BLaER1 (cell line): ENCODE measurements at regions not wholly inside any gene's neighbourhood (a gene's known extent, or its start where the extent isn't known, plus 50 kb on each side); places are given as distances from the start of the nearest gene placed in this dataset.
"Not testable (repeated sequence)": the region's sequence is repeated elsewhere in the genome, so short reads cannot be mapped to it uniquely, and the experiment has no call there.

ENCODE experiments used
- H3K27ac ChIP-seq: shearing (Covaris generic); formaldehyde crosslinking; 2 replicates; pipeline ENCODE4 v1.8.1; 2022
- H3K27me3 ChIP-seq: shearing (Covaris generic); formaldehyde crosslinking; 2 replicates; pipeline ENCODE4 v1.8.1; 2022
- H3K36me3 ChIP-seq: shearing (Covaris generic); formaldehyde crosslinking; 2 replicates; pipeline ENCODE4 v1.8.1; 2022
- H3K4me1 ChIP-seq: shearing (Covaris generic); formaldehyde crosslinking; 2 replicates; pipeline ENCODE4 v1.8.1; 2022
- H3K4me2 ChIP-seq: shearing (Covaris generic); formaldehyde crosslinking; 2 replicates; pipeline ENCODE4 v1.8.1; 2022
- H3K4me3 ChIP-seq: shearing (Covaris generic); formaldehyde crosslinking; 2 replicates; pipeline ENCODE4 v1.8.1; 2022
- H3K9ac ChIP-seq: shearing (Covaris generic); formaldehyde crosslinking; 2 replicates; pipeline ENCODE4 v1.8.1; 2022
- H3K9me3 ChIP-seq: shearing (Covaris generic); formaldehyde crosslinking; 2 replicates; pipeline ENCODE4 v1.8.1; 2022
- H4K20me1 ChIP-seq: shearing (Covaris generic); formaldehyde crosslinking; 2 replicates; pipeline ENCODE4 v1.8.1; 2022
- Cebpa-rat ChIP-seq: shearing (Covaris generic); IDR thresholded peaks from 2 replicates; pipeline ENCODE4 v1.8.1; 2022

GRCh38 chr1:29756498-29756897, 520.2 kb downstream of the PTPRU start:
- no peaks in the 10 kb centered on the region for H3K36me3 ChIP-seq
- H3K27ac ChIP-seq, result no peak overlapping the region
- H4K20me1 ChIP-seq, result peaks cover 10% of the 10 kb centered on the region; the same call in 1 of the 2 replicates
- no peak for TF ChIP-seq Cebpa-rat
- H3K4me2 ChIP-seq, result no peak overlapping the region
- no peaks in the 10 kb centered on the region for H3K27me3 ChIP-seq
- no peaks in the 10 kb centered on the region for H3K4me1 ChIP-seq
- no peak overlapping the region for H3K4me3 ChIP-seq
- no peak overlapping the region for H3K9ac ChIP-seq
- H3K9me3 ChIP-seq, result no peaks in the 10 kb centered on the region

- Histone ChIP-seq H3K9ac (no peak overlapping the region), H3K9me3 (no peaks in the 10 kb centered on the region), H3K4me1 (no peaks in the 10 kb centered on the region), H3K4me2 (no peak overlapping the region), H3K36me3 (no peaks in the 10 kb centered on the region), H3K27me3 (no peaks in the 10 kb centered on the region), H3K27ac (no peak overlapping the region), H4K20me1 (peaks cover 10% of the 10 kb centered on the region; the same call in 1 of the 2 replicates), H3K4me3 (no peak overlapping the region)
- no peak for TF ChIP-seq Cebpa-rat
Measured at GRCh38 chr1:29756085-29756484, 519.8 kb downstream of the PTPRU start.

GRCh38 chr1:29755412-29756015, 519.2 kb downstream of the PTPRU start:
- H3K4me2 ChIP-seq, H3K4me3 ChIP-seq, H3K9ac ChIP-seq, H3K9me3 ChIP-seq, H3K4me1 ChIP-seq, H3K27me3 ChIP-seq, H3K36me3 ChIP-seq, H3K27ac ChIP-seq, H4K20me1 ChIP-seq: not testable (repeated sequence)

GRCh38 chr1:29754573-29755375, 518.5 kb downstream of the PTPRU start:
- no peak overlapping the region for H3K4me3 ChIP-seq
- peaks cover 10% of the 10 kb centered on the region; the same call in 1 of the 2 replicates for H4K20me1 ChIP-seq
- no peaks in the 10 kb centered on the region for H3K4me1 ChIP-seq
- no peaks in the 10 kb centered on the region for H3K27me3 ChIP-seq
- TF ChIP-seq Cebpa-rat, result no peak
- no peak overlapping the region for H3K9ac ChIP-seq
- no peak overlapping the region for H3K27ac ChIP-seq
- H3K4me2 ChIP-seq, result no peak overlapping the region
- no peaks in the 10 kb centered on the region for H3K9me3 ChIP-seq
- no peaks in the 10 kb centered on the region for H3K36me3 ChIP-seq

- TF ChIP-seq Cebpa-rat, result no peak
- no peak overlapping the region for H3K4me3 ChIP-seq
- no peaks in the 10 kb centered on the region for H3K36me3 ChIP-seq
Measured at GRCh38 chr1:29753771-29754572, 517.6 kb downstream of the PTPRU start.

GRCh38 chr1:29753244-29753643, 516.9 kb downstream of the PTPRU start:
- Histone ChIP-seq H3K4me2 (no peak overlapping the region), H3K4me3 (no peak overlapping the region), H3K27me3 (no peaks in the 10 kb centered on the region), H4K20me1 (peaks cover 10% of the 10 kb centered on the region; the same call in 1 of the 2 replicates), H3K27ac (no peak overlapping the region), H3K9me3 (no peaks in the 10 kb centered on the region), H3K4me1 (no peaks in the 10 kb centered on the region), H3K9ac (no peak overlapping the region), H3K36me3 (no peaks in the 10 kb centered on the region)
- TF ChIP-seq Cebpa-rat, result no peak

More at GRCh38 chr1:29753771-29754572, 517.6 kb downstream of the PTPRU start:
- Histone ChIP-seq H3K27me3 (no peaks in the 10 kb centered on the region), H3K9me3 (no peaks in the 10 kb centered on the region), H4K20me1 (peaks cover 10% of the 10 kb centered on the region; the same call in 1 of the 2 replicates), H3K4me2 (no peak overlapping the region), H3K4me1 (no peaks in the 10 kb centered on the region), H3K9ac (no peak overlapping the region), H3K27ac (no peak overlapping the region)

- TF ChIP-seq Cebpa-rat, result no peak
- H3K27me3 ChIP-seq, result no peaks in the 10 kb centered on the region
Measured at GRCh38 chr1:29752141-29752540, 515.8 kb downstream of the PTPRU start.

GRCh38 chr1:29749024-29749945, 513.0 kb downstream of the PTPRU start:
- Histone ChIP-seq H3K9me3 (no peaks in the 10 kb centered on the region), H3K9ac (no peak overlapping the region), H3K4me2 (no peak overlapping the region), H3K27me3 (no peaks in the 10 kb centered on the region), H3K36me3 (no peaks in the 10 kb centered on the region), H3K4me1 (no peaks in the 10 kb centered on the region), H3K27ac (no peak overlapping the region), H3K4me3 (no peak overlapping the region), H4K20me1 (peaks cover 17% of the 10 kb centered on the region; the same call in 1 of the 2 replicates)
- no peak for TF ChIP-seq Cebpa-rat

More at GRCh38 chr1:29752141-29752540, 515.8 kb downstream of the PTPRU start:
- H4K20me1 ChIP-seq, result peaks cover 10% of the 10 kb centered on the region; the same call in 1 of the 2 replicates
- no peak overlapping the region for H3K9ac ChIP-seq
- no peak overlapping the region for H3K4me2 ChIP-seq
- no peaks in the 10 kb centered on the region for H3K36me3 ChIP-seq
- no peaks in the 10 kb centered on the region for H3K4me1 ChIP-seq
- H3K4me3 ChIP-seq, result no peak overlapping the region
- H3K9me3 ChIP-seq, result no peaks in the 10 kb centered on the region
- H3K27ac ChIP-seq, result no peak overlapping the region

GRCh38 chr1:29747196-29747595, 510.9 kb downstream of the PTPRU start:
- Histone ChIP-seq H3K4me1 (no peaks in the 10 kb centered on the region), H3K27me3 (no peaks in the 10 kb centered on the region), H4K20me1 (peaks cover 7% of the 10 kb centered on the region; the same call in 1 of the 2 replicates), H3K4me3 (no peak overlapping the region), H3K36me3 (no peaks in the 10 kb centered on the region), H3K27ac (no peak overlapping the region), H3K9ac (no peak overlapping the region), H3K4me2 (no peak overlapping the region), H3K9me3 (no peaks in the 10 kb centered on the region)
- TF ChIP-seq Cebpa-rat, result no peak
